NCI-H69 (cell line): ENCODE measurements at regions not wholly inside any gene's neighbourhood (a gene's known extent, or its start where the extent isn't known, plus 50 kb on each side); places are given as distances from the start of the nearest gene placed in this dataset.

Source experiments
- DNase-seq: peaks from one replicate; lab custom pipeline; 2025; lab: John Stamatoyannopoulos, UW

DNA sequence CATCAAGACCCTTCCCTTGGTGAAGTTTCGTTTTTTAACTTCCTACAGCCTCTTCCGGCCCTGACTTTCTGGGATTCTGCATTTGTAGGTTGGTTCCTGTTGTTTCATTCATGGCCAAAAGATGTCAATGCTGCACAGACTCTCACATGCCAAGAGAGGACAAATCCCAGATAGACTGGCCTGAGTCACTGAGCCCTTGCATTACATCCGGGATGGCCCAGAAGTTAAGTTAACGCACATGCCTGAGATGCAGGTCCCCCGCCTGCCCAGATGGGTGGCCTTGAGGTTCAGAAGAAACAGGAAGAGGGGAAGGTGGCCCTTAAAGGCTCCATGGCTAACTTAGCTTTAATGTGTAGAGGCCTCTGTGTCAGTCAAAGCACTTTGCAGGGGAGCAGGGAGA, 51.6 kb upstream of the SRGAP3 start:
- DNase-seq, result no peak

DNA sequence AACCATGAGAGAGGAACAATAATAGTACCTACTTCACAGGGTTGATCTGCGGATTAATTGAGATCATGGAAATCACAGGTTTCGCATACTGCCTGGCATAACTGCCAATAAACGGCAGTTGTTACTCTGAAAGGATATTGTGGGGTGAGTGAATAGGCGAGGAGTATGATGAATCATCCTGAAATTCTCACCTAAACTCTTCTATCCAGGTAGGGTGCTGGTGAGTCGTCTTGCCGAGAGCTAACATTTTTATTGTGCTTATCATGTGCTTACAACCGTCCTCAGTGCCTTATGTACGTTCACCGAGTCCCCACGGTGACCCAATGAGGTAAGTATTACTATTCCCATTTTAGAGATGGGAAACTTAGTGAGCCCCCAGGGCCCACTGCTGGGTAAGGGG, 52.4 kb upstream of the SRGAP3 start:
- DNase-seq, result peak; percentile 19

DNA sequence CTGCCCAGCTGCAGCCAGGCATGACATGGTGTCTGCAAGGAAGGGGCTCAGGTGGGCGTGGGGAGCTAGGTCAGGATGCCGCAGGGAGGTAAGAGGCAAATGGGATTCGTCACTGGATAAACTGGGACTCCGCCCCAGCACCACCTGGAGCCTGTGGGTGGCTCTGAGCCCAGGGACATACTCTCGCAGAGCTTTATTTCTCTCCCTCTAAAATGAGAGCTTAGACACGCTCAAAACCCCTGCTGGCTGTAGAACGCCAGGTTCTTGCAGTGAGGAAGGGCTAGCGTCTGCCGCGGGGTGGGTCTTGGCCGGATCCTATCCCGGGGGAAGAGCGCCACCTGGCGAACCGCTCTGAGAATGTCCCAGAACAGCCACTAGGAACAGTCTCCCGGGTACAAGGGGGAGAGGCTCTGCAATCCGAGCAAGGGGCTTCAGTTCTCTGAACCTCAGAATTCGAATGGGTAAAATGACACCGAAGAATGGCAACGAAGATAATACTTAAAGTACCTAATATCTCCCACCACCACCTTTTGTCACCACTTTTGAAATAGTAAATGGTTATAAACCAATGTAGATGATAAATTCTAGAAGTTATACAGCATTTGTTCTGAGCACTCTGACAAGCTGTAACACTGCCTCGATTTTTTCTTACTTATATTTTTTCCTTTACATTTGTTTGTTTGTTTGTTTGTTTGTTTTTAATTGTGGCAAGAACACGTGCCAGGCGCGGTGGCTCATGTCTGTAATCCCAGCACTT, 53.2 kb upstream of the SRGAP3 start:
- DNase-seq, result peak; percentile 93

DNA sequence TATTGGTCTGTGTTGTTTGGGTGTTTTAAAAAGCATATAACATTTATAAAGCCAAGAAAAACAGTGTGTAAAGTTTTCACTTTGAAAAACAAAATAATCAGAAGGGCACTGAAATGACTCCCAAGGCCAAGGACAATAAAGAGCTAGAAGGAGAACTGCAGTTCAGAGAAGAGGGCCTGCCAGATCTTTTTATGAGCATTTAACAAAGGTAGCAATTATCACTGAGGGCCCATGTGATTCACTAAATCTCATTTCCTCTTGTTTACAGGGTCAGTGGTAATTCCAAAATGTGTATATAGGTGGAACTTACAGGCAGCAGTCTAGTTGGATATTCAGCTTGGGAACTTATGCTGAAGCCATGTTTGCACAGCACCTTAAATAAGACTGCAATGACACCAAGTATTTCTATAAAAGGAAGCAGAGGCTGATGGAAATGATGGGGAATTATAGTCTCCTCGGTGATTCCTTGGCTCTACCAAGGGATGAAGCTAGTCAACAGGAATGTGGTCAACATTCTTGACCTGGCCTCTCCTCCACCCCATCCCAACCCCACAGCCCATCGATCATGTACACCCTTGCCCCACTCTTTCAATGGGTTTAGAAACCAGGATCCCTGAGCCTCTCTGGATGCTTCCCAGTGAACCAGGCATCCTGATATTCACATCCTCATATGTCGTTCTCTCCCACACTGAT, 54.4 kb upstream of the THUMPD3 start:
- peak; percentile 70 for DNase-seq

DNA sequence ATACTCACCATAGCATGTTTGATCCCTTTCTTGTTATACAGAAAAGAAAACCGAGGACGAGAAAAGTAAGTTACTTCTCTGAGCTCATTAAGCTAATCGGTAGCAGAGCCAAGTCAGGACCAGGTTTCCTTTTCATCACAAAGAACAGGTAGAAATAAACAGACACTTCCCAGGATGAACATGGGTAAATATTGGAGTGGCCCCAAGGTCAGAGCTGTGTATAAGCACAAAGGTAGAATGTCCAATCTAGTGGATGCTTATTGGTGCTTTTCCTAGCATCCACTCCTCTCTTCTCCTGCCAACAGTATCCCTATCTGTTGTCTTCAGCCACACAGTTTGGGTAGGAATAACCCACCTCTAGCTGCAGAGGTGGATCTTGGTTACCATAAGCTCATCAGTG, 52.8 kb upstream of the THUMPD3 start:
- DNase-seq, result no peak

DNA sequence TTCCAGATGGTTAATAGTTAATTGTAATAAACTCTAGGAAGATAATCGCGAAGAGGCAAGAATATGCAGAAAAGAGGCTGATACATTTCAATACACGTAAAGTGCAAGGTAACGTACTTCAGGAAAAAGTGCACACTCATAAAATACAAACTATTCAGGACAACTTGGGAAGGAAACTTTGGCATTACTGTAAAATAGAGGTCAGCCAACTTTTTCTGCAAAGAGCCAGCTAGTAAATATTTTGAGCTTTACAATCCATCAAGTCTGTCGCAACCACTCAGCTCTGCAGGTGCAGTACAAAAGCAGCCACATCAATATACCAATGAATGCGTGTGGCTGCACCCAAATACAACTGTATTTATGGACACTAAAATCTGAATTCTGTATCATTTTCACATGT, 51.6 kb upstream of the THUMPD3 start:
- no peak for DNase-seq
